ENCODE measurements at regions not wholly inside any gene's neighbourhood (a gene's known extent, or its start where the extent isn't known, plus 50 kb on each side); places are given as distances from the start of the nearest gene placed in this dataset.
"Not testable (repeated sequence)": the region's sequence is repeated elsewhere in the genome, so short reads cannot be mapped to it uniquely, and the experiment has no call there.

GRCh38 chr1:102497810-102498209 lies 501.1 kb upstream of the OLFM3 start:
- DNase-seq, result not testable (repeated sequence)

- DNase-seq, result no peak
Measured at GRCh38 chr1:102472520-102472919, 475.8 kb upstream of the OLFM3 start.

- no peak for DNase-seq
Measured at GRCh38 chr1:102470767-102471166, 474.0 kb upstream of the OLFM3 start.

GRCh38 chr1:102466487-102466886 lies 469.8 kb upstream of the OLFM3 start:
- DNase-seq, result no peak

- DNase-seq, result no peak
Measured at GRCh38 chr1:102463328-102463727, 466.6 kb upstream of the OLFM3 start.

DNA sequence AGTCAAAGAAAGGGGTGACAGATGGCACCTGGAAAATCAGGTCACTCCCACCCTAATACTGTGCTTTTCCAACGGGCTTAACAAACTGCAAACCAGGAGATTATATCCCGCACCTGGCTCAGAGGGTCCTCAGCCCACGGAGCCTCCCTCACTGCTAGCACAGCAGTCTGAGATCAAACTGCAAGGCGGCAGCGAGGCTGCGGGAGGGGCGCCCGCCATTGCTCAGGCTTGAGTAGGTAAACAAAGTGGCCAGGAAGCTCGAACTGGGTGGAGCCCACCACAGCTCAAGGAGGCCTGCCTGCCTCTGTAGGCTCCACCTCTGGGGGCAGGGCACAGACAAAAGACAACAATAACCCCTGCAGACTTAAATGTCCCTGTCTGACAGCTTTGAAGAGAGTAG lies 445.6 kb upstream of the OLFM3 start:
- not testable (repeated sequence) for DNase-seq

DNA sequence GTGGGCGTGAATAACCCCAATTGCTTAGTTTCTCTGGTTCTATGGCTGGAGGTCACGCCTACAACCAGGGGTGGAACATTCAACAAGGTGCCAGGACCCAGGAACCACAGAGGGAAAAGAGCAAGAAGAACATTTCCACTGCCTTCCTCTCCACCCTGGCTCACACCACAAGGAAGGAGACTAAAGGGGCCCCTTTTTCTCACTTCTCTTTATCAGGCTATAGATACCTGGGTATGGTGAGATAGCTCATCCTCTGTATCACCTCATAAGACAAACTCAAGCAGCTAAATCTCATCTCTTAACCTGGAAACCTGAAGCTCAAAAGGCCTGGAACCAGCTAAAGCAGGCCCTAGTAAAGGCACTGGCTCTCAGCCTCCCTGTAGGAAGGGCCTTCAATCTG lies 438.8 kb upstream of the OLFM3 start:
- DNase-seq, result no peak

- DNase-seq, result peak; percentile 64
Measured at GRCh38 chr1:102434421-102434820, 437.7 kb upstream of the OLFM3 start.

GRCh38 chr1:102431253-102431652 lies 434.5 kb upstream of the OLFM3 start:
- DNase-seq, result no peak

GRCh38 chr1:102420034-102420433 lies 423.3 kb upstream of the OLFM3 start:
- DNase-seq, result no peak
